Fibroblast of mammary gland (primary cell): ENCODE measurements at regions not wholly inside any gene's neighbourhood (a gene's known extent, or its start where the extent isn't known, plus 50 kb on each side); places are given as distances from the start of the nearest gene placed in this dataset.

Experiments used
- DNase-seq: peaks from one replicate; pipeline ENCODE4 v3.0.0-alpha.2; 2010; ENCODE audit warnings: low read depth
- H3K4me3 ChIP-seq: 2 replicates; pipeline ENCODE4 v1.5.1; 2011; ENCODE audit warnings: low read depth, mild to moderate bottlenecking, low read length, moderate library complexity; ENCODE audit not compliant: control insufficient read depth
- TF ChIP-seq, protein P1 (sequence below): conservative IDR thresholded peaks from 2 replicates; pipeline ENCODE4 v1.5.1; 2011; ENCODE audit warnings: low read depth, low read length, inconsistent platforms; ENCODE audit not compliant: control insufficient read depth, insufficient read depth

GRCh38 chr12:115338566-115339294, 654.8 kb upstream of the TBX3 start:
- DNase-seq: peak; percentile 41
- H3K4me3 ChIP-seq: no peak overlapping the region
- TF ChIP-seq, protein P1, sequence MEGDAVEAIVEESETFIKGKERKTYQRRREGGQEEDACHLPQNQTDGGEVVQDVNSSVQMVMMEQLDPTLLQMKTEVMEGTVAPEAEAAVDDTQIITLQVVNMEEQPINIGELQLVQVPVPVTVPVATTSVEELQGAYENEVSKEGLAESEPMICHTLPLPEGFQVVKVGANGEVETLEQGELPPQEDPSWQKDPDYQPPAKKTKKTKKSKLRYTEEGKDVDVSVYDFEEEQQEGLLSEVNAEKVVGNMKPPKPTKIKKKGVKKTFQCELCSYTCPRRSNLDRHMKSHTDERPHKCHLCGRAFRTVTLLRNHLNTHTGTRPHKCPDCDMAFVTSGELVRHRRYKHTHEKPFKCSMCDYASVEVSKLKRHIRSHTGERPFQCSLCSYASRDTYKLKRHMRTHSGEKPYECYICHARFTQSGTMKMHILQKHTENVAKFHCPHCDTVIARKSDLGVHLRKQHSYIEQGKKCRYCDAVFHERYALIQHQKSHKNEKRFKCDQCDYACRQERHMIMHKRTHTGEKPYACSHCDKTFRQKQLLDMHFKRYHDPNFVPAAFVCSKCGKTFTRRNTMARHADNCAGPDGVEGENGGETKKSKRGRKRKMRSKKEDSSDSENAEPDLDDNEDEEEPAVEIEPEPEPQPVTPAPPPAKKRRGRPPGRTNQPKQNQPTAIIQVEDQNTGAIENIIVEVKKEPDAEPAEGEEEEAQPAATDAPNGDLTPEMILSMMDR: no peak

DNA sequence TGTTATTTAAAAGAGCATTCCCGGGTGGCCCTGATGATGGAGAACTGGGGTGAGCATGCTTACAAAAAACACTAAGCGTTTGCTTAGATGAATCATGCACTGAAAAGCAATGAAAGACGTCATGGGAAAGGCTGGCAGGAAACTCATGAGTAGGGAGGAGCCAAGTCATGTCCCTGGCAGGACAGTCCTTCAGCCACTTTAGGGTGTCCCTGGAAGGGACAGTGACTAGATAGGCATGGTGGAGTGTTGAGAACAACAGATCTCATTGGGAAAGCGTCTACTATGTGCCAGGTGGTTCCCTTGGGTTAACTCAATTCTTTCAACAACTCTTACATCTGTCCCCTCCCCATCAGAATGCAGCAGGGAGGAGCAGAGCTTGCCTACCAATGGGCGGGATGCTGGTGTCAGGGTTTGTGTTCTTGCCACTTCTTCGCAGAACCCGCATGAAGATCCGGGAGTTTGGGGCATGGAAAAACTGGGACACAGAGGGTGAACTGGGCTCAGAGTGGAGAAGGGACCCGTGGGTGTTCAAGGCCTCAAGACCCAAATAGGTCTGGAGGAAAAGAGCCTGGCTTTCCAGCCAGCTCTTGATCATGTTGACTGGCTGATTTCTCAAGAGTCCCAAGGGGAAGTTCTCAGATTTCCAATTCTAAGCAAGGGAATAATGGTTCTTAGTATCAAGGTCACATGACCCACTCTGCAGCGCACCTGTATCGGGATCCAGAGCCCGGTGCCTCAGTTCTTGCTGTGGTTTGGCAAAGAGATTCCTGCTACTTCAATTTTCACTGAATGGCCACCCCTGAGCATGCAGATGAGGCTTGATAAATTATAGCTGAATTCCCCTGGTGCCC, 653.9 kb upstream of the TBX3 start:
- TF ChIP-seq, protein P1: no peak
- H3K4me3 ChIP-seq: no peak overlapping the region
- peak; percentile 98 for DNase-seq

GRCh38 chr12:115336506-115336905, 652.5 kb upstream of the TBX3 start:
- DNase-seq: no peak
- TF ChIP-seq, protein P1: no peak

GRCh38 chr12:115335594-115335993, 651.6 kb upstream of the TBX3 start:
- TF ChIP-seq, protein P1: no peak
- DNase-seq: no peak
- H3K4me3 ChIP-seq: no peak overlapping the region

More at GRCh38 chr12:115336506-115336905, 652.5 kb upstream of the TBX3 start:
- no peak overlapping the region for H3K4me3 ChIP-seq

DNA sequence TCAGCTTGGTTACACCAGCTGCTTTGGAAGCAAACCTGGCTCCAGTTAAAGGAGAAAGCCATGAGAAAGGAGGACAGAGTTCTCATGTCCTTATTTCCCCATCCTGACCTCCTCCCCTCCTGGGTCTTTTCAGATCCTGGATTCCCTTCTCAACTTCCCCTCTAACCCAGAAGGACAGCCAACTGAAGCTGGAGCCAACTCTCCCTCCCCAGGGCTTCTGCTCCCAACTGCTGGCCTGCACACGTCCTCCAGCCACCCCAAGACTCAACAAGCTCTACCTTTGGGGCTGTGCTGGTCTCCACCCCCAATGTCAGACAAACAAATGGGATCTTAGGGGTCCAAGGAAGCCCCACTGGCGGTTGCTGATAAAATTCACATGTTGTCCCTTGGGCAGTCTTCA, 651.1 kb upstream of the TBX3 start:
- no peak overlapping the region for H3K4me3 ChIP-seq
- DNase-seq: peak; percentile 31
- TF ChIP-seq, protein P1: no peak

GRCh38 chr12:115332945-115333344, 649.0 kb upstream of the TBX3 start:
- DNase-seq: no peak
- H3K4me3 ChIP-seq: no peak overlapping the region
- TF ChIP-seq, protein P1: no peak
